H1 (cell line): ENCODE measurements at regions not wholly inside any gene's neighbourhood (a gene's known extent, or its start where the extent isn't known, plus 50 kb on each side); places are given as distances from the start of the nearest gene placed in this dataset.

Experiments used
- CTCF ChIA-PET: fragments of 300-600 bp; sonication (Branson Sonifier 250); formaldehyde crosslinking; loops from one replicate; lab custom pipeline; 2021; ENCODE audit not compliant: partially characterized antibody; lab: Charles Lee
- POLR2A ChIA-PET: fragments of 300-600 bp; sonication (Branson Sonifier 250); formaldehyde crosslinking; loops from one replicate; lab custom pipeline; 2021; ENCODE audit warnings: inconsistent platforms; ENCODE audit not compliant: partially characterized antibody; lab: Charles Lee
- DNase-seq, 2 experiments: peaks; one replicate each; pipeline versions ENCODE4 v3.0.0 to v3.0.0-alpha.2; 2010 to 2022; ENCODE audit warnings: low spot score in 2 of 2, low read depth in 1 of 2, mixed read lengths in 1 of 2
- FAIRE-seq: peaks from 2 replicates; lab custom pipeline; 2011; peaks lifted over from hg19 to GRCh38; lab: Jason Lieb, UNC
- H2AFZ ChIP-seq: 2 replicates; pipeline ENCODE4 v1.8.1; 2012; ENCODE audit warnings: low read length, inconsistent platforms
- H2AK5ac ChIP-seq: 2 replicates; pipeline ENCODE4 v1.6.1; 2013; ENCODE audit warnings: low read depth, low read length
- H2BK120ac ChIP-seq: replicated peaks from 2 replicates; pipeline ENCODE3; 2013; ENCODE audit warnings: low read depth, low read length, inconsistent platforms
- H2BK12ac ChIP-seq: 2 replicates; pipeline ENCODE4 v1.6.1; 2013; ENCODE audit warnings: low read depth, low read length
- H2BK15ac ChIP-seq: 2 replicates; pipeline ENCODE4 v1.6.1; 2013; ENCODE audit warnings: low read length
- H2BK20ac ChIP-seq: 2 replicates; pipeline ENCODE4 v1.6.1; 2013; ENCODE audit warnings: low read length
- H2BK5ac ChIP-seq: 2 replicates; pipeline ENCODE4 v1.6.1; 2013; ENCODE audit warnings: low read depth, low read length
- H3K14ac ChIP-seq: 2 replicates; pipeline ENCODE4 v1.6.1; 2013; ENCODE audit warnings: inconsistent platforms; ENCODE audit not compliant: insufficient read length
- H3K18ac ChIP-seq: 2 replicates; pipeline ENCODE4 v1.6.1; 2013; ENCODE audit warnings: low read length; ENCODE audit errors: extremely low read depth
- H3K23ac ChIP-seq: 2 replicates; pipeline ENCODE4 v1.6.1; 2013; ENCODE audit warnings: inconsistent platforms; ENCODE audit not compliant: insufficient read length
- H3K23me2 ChIP-seq: 2 replicates; pipeline ENCODE4 v1.6.1; 2013; ENCODE audit warnings: low read depth, low read length
- H3K27ac ChIP-seq: 2 replicates; pipeline ENCODE4 v1.6.1; 2011; ENCODE audit warnings: low read depth, low read length, inconsistent platforms
- H3K27me3 ChIP-seq, 4 experiments: replicated peaks in 1 of 4; 1 replicate in 1 of 4; 2 replicates in 3 of 4; pipeline versions ENCODE4 v1.6.1 to v1.8.1; 2011 to 2013; ENCODE audit warnings: low read length in 3 of 4, mild to moderate bottlenecking in 3 of 4, inconsistent platforms in 2 of 4, mixed read lengths in 2 of 4, moderate library complexity in 1 of 4; ENCODE audit not compliant: control insufficient read depth in 3 of 4, insufficient read depth in 3 of 4; ENCODE audit errors: extremely low read depth in 1 of 4
- H3K36me3 ChIP-seq, 4 experiments: 2 replicates each; pipeline versions ENCODE4 v1.6.1 to v1.8.1; 2011 to 2013; ENCODE audit warnings: mild to moderate bottlenecking in 4 of 4, low read length in 3 of 4, moderate library complexity in 2 of 4, control low read depth in 1 of 4, inconsistent platforms in 1 of 4; ENCODE audit not compliant: insufficient read depth in 4 of 4, control insufficient read depth in 2 of 4
- H3K4ac ChIP-seq: replicated peaks from 2 replicates; pipeline ENCODE3; 2013; ENCODE audit warnings: low read length, low read depth, mixed read lengths, inconsistent platforms; ENCODE audit not compliant: insufficient read length
- H3K4me1 ChIP-seq, 4 experiments: replicated peaks in 1 of 4; 1 replicate in 1 of 4; 2 replicates in 3 of 4; pipeline versions ENCODE4 v1.6.1 to v1.8.1; 2011 to 2013; ENCODE audit warnings: low read length in 3 of 4, inconsistent platforms in 2 of 4, mixed read lengths in 1 of 4; ENCODE audit not compliant: insufficient read depth in 4 of 4, control insufficient read depth in 3 of 4
- H3K4me2 ChIP-seq, 2 experiments: 2 replicates each; pipeline versions ENCODE4 v1.6.1 to v1.8.1; 2011 to 2013; ENCODE audit warnings: low read depth in 2 of 2, low read length in 2 of 2, control low read depth in 1 of 2, inconsistent platforms in 1 of 2, mild to moderate bottlenecking in 1 of 2; ENCODE audit not compliant: insufficient read depth in 1 of 2
- H3K4me3 ChIP-seq, 4 experiments: fragments of 200-600, 300-600 bp in 1 of 4; sonication (generic), shearing (Covaris generic), sonication (Bioruptor Twin) in 1 of 4; 2 replicates each; pipeline versions ENCODE4 v1.5.1 to v1.8.1; 2011 to 2016; ENCODE audit warnings: low read length in 4 of 4, low read depth in 3 of 4, control low read depth in 2 of 4, inconsistent platforms in 2 of 4, mild to moderate bottlenecking in 2 of 4, mixed read lengths in 1 of 4, moderate library complexity in 1 of 4; ENCODE audit not compliant: insufficient read depth in 2 of 4; ENCODE audit errors: extremely low read depth in 1 of 4
- H3K56ac ChIP-seq: replicated peaks from 2 replicates; pipeline ENCODE3; 2013; ENCODE audit warnings: low read depth, mild to moderate bottlenecking, mixed read lengths, low read length, inconsistent platforms; ENCODE audit not compliant: insufficient read length
- H3K79me1 ChIP-seq: 2 replicates; pipeline ENCODE4 v1.6.1; 2013; ENCODE audit warnings: low read depth, low read length, control low read depth
- H3K79me2 ChIP-seq, 2 experiments: 2 replicates each; pipeline versions ENCODE4 v1.6.1 to v1.8.1; 2012 to 2013; ENCODE audit warnings: low read length in 2 of 2, mild to moderate bottlenecking in 2 of 2, inconsistent platforms in 1 of 2; ENCODE audit not compliant: insufficient read depth in 2 of 2, control insufficient read depth in 1 of 2
- H3K9ac ChIP-seq, 4 experiments: replicated peaks in 1 of 4; 1 replicate in 1 of 4; 2 replicates in 3 of 4; pipeline versions ENCODE4 v1.6.1 to v1.8.1; 2011 to 2013; ENCODE audit warnings: low read depth in 3 of 4, low read length in 3 of 4, control low read depth in 2 of 4, mild to moderate bottlenecking in 2 of 4, moderate library complexity in 2 of 4, inconsistent platforms in 1 of 4; ENCODE audit errors: extremely low read depth in 1 of 4
- H3K9me3 ChIP-seq, 2 experiments: 2 replicates each; pipeline versions ENCODE4 v1.6.1 to v1.8.1; 2012 to 2013; ENCODE audit warnings: mild to moderate bottlenecking in 2 of 2, moderate library complexity in 2 of 2, control low read depth in 1 of 2, inconsistent platforms in 1 of 2, low read depth in 1 of 2, low read length in 1 of 2, mixed read lengths in 1 of 2; ENCODE audit not compliant: insufficient read depth in 2 of 2
- H4K20me1 ChIP-seq, 2 experiments: replicated peaks in 1 of 2; 2 replicates each; pipeline versions ENCODE3 to v1.8.1; 2011 to 2013; ENCODE audit warnings: inconsistent platforms in 2 of 2, low read length in 2 of 2, mild to moderate bottlenecking in 1 of 2; ENCODE audit not compliant: insufficient read depth in 2 of 2, control insufficient read depth in 1 of 2
- H4K5ac ChIP-seq: 2 replicates; pipeline ENCODE4 v1.6.1; 2013; ENCODE audit warnings: low read length, low read depth, mixed read lengths, inconsistent platforms; ENCODE audit not compliant: insufficient read length
- H4K8ac ChIP-seq: 2 replicates; pipeline ENCODE4 v1.8.0; 2013; ENCODE audit warnings: mild to moderate bottlenecking, moderate library complexity, low read length, inconsistent platforms; ENCODE audit not compliant: insufficient read depth; ENCODE audit errors: extremely low read depth
- H4K91ac ChIP-seq: replicated peaks from 2 replicates; pipeline ENCODE3; 2013; ENCODE audit warnings: low read length, mixed read lengths, inconsistent platforms; ENCODE audit not compliant: insufficient read length
- BCL11A ChIP-seq, 2 experiments: IDR thresholded peaks; one replicate each; pipeline ENCODE4 v1.6.1; 2011; ENCODE audit warnings: low read depth in 2 of 2, low read length in 2 of 2, mild to moderate bottlenecking in 2 of 2
- CEBPB ChIP-seq: IDR thresholded peaks from 2 replicates; pipeline ENCODE4 v1.6.1; 2012; ENCODE audit warnings: low read depth, low read length
- FOSL1 ChIP-seq: IDR thresholded peaks from 2 replicates; pipeline ENCODE4 v1.6.1; 2011; ENCODE audit warnings: mild to moderate bottlenecking, low read depth, low read length, moderate library complexity; ENCODE audit not compliant: insufficient read depth
- GTF2F1 ChIP-seq: IDR thresholded peaks from 2 replicates; pipeline ENCODE4 v1.6.1; 2012; ENCODE audit warnings: low read depth, low read length, improper control_type of control experiment, borderline replicate concordance
- HDAC6 ChIP-seq: IDR thresholded peaks from one replicate; pipeline ENCODE4 v1.7.1; 2012; ENCODE audit warnings: low read depth, mild to moderate bottlenecking, inconsistent platforms, low read length, moderate library complexity
- KDM1A ChIP-seq: fragments of 200-600, 300-600 bp; sonication (generic); IDR thresholded peaks from 2 replicates; pipeline ENCODE4 v1.7.1; 2016; ENCODE audit warnings: mild to moderate bottlenecking, low read length, borderline replicate concordance
- POLR2AphosphoS5 ChIP-seq: IDR thresholded peaks from 2 replicates; pipeline ENCODE4 v1.6.1; 2011; ENCODE audit warnings: low read depth, low read length
- RBBP5 ChIP-seq: IDR thresholded peaks from 2 replicates; pipeline ENCODE4 v1.7.1; 2012; ENCODE audit warnings: low read depth, mild to moderate bottlenecking, inconsistent platforms, low read length, moderate library complexity, borderline replicate concordance
- RXRA ChIP-seq: IDR thresholded peaks from 2 replicates; pipeline ENCODE4 v1.6.1; 2011; ENCODE audit warnings: low read depth, mild to moderate bottlenecking, low read length, moderate library complexity; ENCODE audit not compliant: insufficient read depth
- SP1 ChIP-seq: IDR thresholded peaks from 2 replicates; pipeline ENCODE4 v1.6.1; 2011; ENCODE audit warnings: low read depth, low read length
- TAF7 ChIP-seq: optimal IDR thresholded peaks from 2 replicates; pipeline ENCODE3; 2011; ENCODE audit warnings: low read depth, mild to moderate bottlenecking, inconsistent platforms, low read length, moderate library complexity, borderline replicate concordance
- WGBS, 2 experiments: shearing (Covaris generic) in 1 of 2; methylation state at CpG; one replicate each; pipeline versions ENCODE4 v1.1.6 to v1.1.7; 2013 to 2015; ENCODE audit warnings: low lambda C conversion rate in 2 of 2, mixed read lengths in 2 of 2, inconsistent platforms in 1 of 2, low coverage in 1 of 2, missing lambda C conversion rate in 1 of 2; ENCODE audit not compliant: insufficient replicate concordance in 2 of 2, insufficient coverage in 1 of 2, insufficient read length in 1 of 2; ENCODE audit errors: extremely low coverage in 1 of 2, missing lambda C conversion rate in 1 of 2; 5-methylcytosine and 5-hydroxymethylcytosine counted together
- TF ChIP-seq, protein P1 (sequence below): IDR thresholded peaks from 2 replicates; pipeline ENCODE4 v1.6.1; 2012; ENCODE audit warnings: inconsistent platforms
- TF ChIP-seq, protein P2 (sequence below), 3 experiments: IDR thresholded peaks; 1 replicate in 2 of 3; 2 replicates in 1 of 3; pipeline versions ENCODE4 v1.5.1 to v1.6.1; 2011; ENCODE audit warnings: low read length in 3 of 3, mild to moderate bottlenecking in 3 of 3, inconsistent platforms in 2 of 3, low read depth in 1 of 3, moderate library complexity in 1 of 3; ENCODE audit not compliant: insufficient read depth in 1 of 3; ENCODE audit errors: control extremely low read depth in 1 of 3

- Histone ChIP-seq H4K91ac (no peak overlapping the region), H3K4me1 (no peaks in the 10 kb centered on the region; a peak in 1 of 7 replicates), H3K36me3 (no peaks in the 10 kb centered on the region), H4K8ac (no peak overlapping the region; the same call in 1 of the 2 replicates), H2BK5ac (no peak overlapping the region), H3K79me1 (no peaks in the 10 kb centered on the region), H3K56ac (no peak overlapping the region), H2BK15ac (no peak overlapping the region), H2BK20ac (no peak overlapping the region), H3K9ac (no peak overlapping the region), H4K20me1 (no peaks in the 10 kb centered on the region), H3K27ac (no peak overlapping the region), H3K23me2 (no peaks in the 10 kb centered on the region; the same call in 1 of the 2 replicates), H2AFZ (no peak overlapping the region), H4K5ac (no peak overlapping the region), H3K4me3 (no peak overlapping the region), H3K23ac (no peak overlapping the region), H3K14ac (no peak overlapping the region), H3K79me2 (no peaks in the 10 kb centered on the region), H2BK12ac (no peak overlapping the region), H3K27me3 (no peaks in the 10 kb centered on the region; a peak in 1 of 7 replicates), H3K4me2 (no peak overlapping the region), H2AK5ac (no peak overlapping the region), H3K18ac (no peak overlapping the region), H3K4ac (no peak overlapping the region), H3K9me3 (no peaks in the 10 kb centered on the region), H2BK120ac (no peak overlapping the region)
- ChIA-PET POLR2A (no interaction called here), CTCF (no interaction called here)
- FAIRE-seq, result no peak
- DNase-seq, result no peak
- 91% methylated on average over 1 of the region's 1 CpG; no CpG with 5 or more reads in 1 of the 2 experiments for WGBS, 2 experiments
- TF ChIP-seq, protein P1, sequence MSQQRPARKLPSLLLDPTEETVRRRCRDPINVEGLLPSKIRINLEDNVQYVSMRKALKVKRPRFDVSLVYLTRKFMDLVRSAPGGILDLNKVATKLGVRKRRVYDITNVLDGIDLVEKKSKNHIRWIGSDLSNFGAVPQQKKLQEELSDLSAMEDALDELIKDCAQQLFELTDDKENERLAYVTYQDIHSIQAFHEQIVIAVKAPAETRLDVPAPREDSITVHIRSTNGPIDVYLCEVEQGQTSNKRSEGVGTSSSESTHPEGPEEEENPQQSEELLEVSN, result no peak
- TF ChIP-seq CEBPB (no peak), HDAC6 (no peak), FOSL1 (no peak), RXRA (no peak), POLR2AphosphoS5 (no peak), TAF7 (no peak), BCL11A (IDR thresholded peaks at IDR 0.05; ENCODE audit: low read depth in 2 of 2, low read length in 2 of 2) (no peak), GTF2F1 (no peak), RBBP5 (no peak), SP1 (no peak), KDM1A (no peak)
- TF ChIP-seq, protein P2, sequence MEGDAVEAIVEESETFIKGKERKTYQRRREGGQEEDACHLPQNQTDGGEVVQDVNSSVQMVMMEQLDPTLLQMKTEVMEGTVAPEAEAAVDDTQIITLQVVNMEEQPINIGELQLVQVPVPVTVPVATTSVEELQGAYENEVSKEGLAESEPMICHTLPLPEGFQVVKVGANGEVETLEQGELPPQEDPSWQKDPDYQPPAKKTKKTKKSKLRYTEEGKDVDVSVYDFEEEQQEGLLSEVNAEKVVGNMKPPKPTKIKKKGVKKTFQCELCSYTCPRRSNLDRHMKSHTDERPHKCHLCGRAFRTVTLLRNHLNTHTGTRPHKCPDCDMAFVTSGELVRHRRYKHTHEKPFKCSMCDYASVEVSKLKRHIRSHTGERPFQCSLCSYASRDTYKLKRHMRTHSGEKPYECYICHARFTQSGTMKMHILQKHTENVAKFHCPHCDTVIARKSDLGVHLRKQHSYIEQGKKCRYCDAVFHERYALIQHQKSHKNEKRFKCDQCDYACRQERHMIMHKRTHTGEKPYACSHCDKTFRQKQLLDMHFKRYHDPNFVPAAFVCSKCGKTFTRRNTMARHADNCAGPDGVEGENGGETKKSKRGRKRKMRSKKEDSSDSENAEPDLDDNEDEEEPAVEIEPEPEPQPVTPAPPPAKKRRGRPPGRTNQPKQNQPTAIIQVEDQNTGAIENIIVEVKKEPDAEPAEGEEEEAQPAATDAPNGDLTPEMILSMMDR (IDR thresholded peaks at IDR 0.05; ENCODE audit: control extremely low read depth in 1 of 3, insufficient read depth in 1 of 3, low read depth in 1 of 3, low read length in 3 of 3), result no peak
These were observed 480.6 kb upstream of the HS6ST1 start for GRCh38 chr2:128799284-128799552.
